Skeletal muscle tissue (tissue), 3 donors: ENCODE measurements at regions not wholly inside any gene's neighbourhood (a gene's known extent, or its start where the extent isn't known, plus 50 kb on each side); places are given as distances from the start of the nearest gene placed in this dataset.

Experiments
- H3K27ac ChIP-seq: one replicate; pipeline ENCODE4 v1.7.0; 2013; ENCODE audit warnings: mild to moderate bottlenecking, low read depth, low read length, inconsistent platforms
- H3K27me3 ChIP-seq, 3 donors: one replicate each; pipeline ENCODE4 v1.7.0; 2013; ENCODE audit warnings: low read length in 3 of 3; ENCODE audit not compliant: control insufficient read depth in 3 of 3, insufficient read depth in 3 of 3
- H3K36me3 ChIP-seq, 3 donors: one replicate each; pipeline ENCODE4 v1.7.0; 2013; ENCODE audit warnings: low read length in 3 of 3; ENCODE audit not compliant: control insufficient read depth in 3 of 3, insufficient read depth in 3 of 3
- H3K4me1 ChIP-seq, 3 donors: one replicate each; pipeline ENCODE4 v1.7.0; 2013; ENCODE audit warnings: low read length in 3 of 3, mild to moderate bottlenecking in 3 of 3; ENCODE audit not compliant: control insufficient read depth in 3 of 3, insufficient read depth in 3 of 3
- H3K4me3 ChIP-seq, 3 donors: one replicate each; pipeline ENCODE4 v1.7.0; 2013; ENCODE audit warnings: low read length in 3 of 3
- H3K9ac ChIP-seq, 3 donors: one replicate each; pipeline ENCODE4 v1.7.0; 2013; ENCODE audit warnings: low read length in 3 of 3, mild to moderate bottlenecking in 3 of 3, moderate library complexity in 2 of 3, low read depth in 1 of 3
- H3K9me3 ChIP-seq, 3 donors: one replicate each; pipeline ENCODE4 v1.7.0; 2013; ENCODE audit warnings: low read length in 3 of 3; ENCODE audit not compliant: control insufficient read depth in 3 of 3
- donor health status: Osteomylitis.

GRCh38 chr12:43132291-43132690 is 419.7 kb downstream of the ADAMTS20 start:
- Histone ChIP-seq H3K27me3 (no peaks in the 10 kb centered on the region), H3K27ac (no peak overlapping the region), H3K4me1 (no peaks in the 10 kb centered on the region), H3K9ac (no peak overlapping the region), H3K9me3 (no peaks in the 10 kb centered on the region), H3K4me3 (no peak overlapping the region), H3K36me3 (no peaks in the 10 kb centered on the region)

- Histone ChIP-seq H3K9ac (no peak overlapping the region), H3K36me3 (no peaks in the 10 kb centered on the region), H3K4me3 (no peak overlapping the region), H3K27ac (no peak overlapping the region), H3K9me3 (no peaks in the 10 kb centered on the region), H3K27me3 (no peaks in the 10 kb centered on the region), H3K4me1 (no peaks in the 10 kb centered on the region)
These were observed 420.7 kb downstream of the ADAMTS20 start for GRCh38 chr12:43131301-43131700.

GRCh38 chr12:43127886-43128549 is 424.0 kb downstream of the ADAMTS20 start:
- Histone ChIP-seq H3K27me3 (no peaks in the 10 kb centered on the region), H3K9me3 (no peaks in the 10 kb centered on the region), H3K36me3 (no peaks in the 10 kb centered on the region), H3K4me1 (no peaks in the 10 kb centered on the region), H3K4me3 (no peak overlapping the region), H3K27ac (no peak overlapping the region), H3K9ac (no peak overlapping the region)

- Histone ChIP-seq H3K9ac (no peak overlapping the region), H3K4me1 (no peaks in the 10 kb centered on the region), H3K27me3 (no peaks in the 10 kb centered on the region), H3K27ac (no peak overlapping the region), H3K4me3 (no peak overlapping the region), H3K9me3 (no peaks in the 10 kb centered on the region), H3K36me3 (no peaks in the 10 kb centered on the region)
These were observed 425.2 kb downstream of the ADAMTS20 start for GRCh38 chr12:43126652-43127375.

- Histone ChIP-seq H3K9me3 (no peaks in the 10 kb centered on the region), H3K4me1 (no peaks in the 10 kb centered on the region), H3K27me3 (no peaks in the 10 kb centered on the region), H3K36me3 (no peaks in the 10 kb centered on the region), H3K4me3 (no peak overlapping the region), H3K9ac (no peak overlapping the region), H3K27ac (no peak overlapping the region)
These were observed 428.5 kb downstream of the ADAMTS20 start for GRCh38 chr12:43123461-43123860.

GRCh38 chr12:43120150-43120549 is 431.9 kb downstream of the ADAMTS20 start:
- Histone ChIP-seq H3K36me3 (no peaks in the 10 kb centered on the region), H3K9ac (no peak overlapping the region), H3K27me3 (no peaks in the 10 kb centered on the region), H3K9me3 (no peaks in the 10 kb centered on the region), H3K4me3 (no peak overlapping the region), H3K4me1 (no peaks in the 10 kb centered on the region), H3K27ac (no peak overlapping the region)

GRCh38 chr12:43118881-43119280 is 433.1 kb downstream of the ADAMTS20 start:
- no peaks in the 10 kb centered on the region for H3K36me3 ChIP-seq
- H3K4me3 ChIP-seq: no peak overlapping the region

GRCh38 chr12:43118234-43118633 is 433.8 kb downstream of the ADAMTS20 start:
- no peaks in the 10 kb centered on the region for H3K4me1 ChIP-seq
- no peaks in the 10 kb centered on the region for H3K9me3 ChIP-seq
- H3K36me3 ChIP-seq: no peaks in the 10 kb centered on the region
- no peak overlapping the region for H3K4me3 ChIP-seq
- H3K9ac ChIP-seq: no peak overlapping the region
- H3K27ac ChIP-seq: no peak overlapping the region
- no peaks in the 10 kb centered on the region for H3K27me3 ChIP-seq

More at GRCh38 chr12:43118881-43119280, 433.1 kb downstream of the ADAMTS20 start:
- Histone ChIP-seq H3K27ac (no peak overlapping the region), H3K9me3 (no peaks in the 10 kb centered on the region), H3K27me3 (no peaks in the 10 kb centered on the region), H3K4me1 (no peaks in the 10 kb centered on the region), H3K9ac (no peak overlapping the region)

GRCh38 chr12:43117226-43117930 is 434.6 kb downstream of the ADAMTS20 start:
- no peaks in the 10 kb centered on the region for H3K4me1 ChIP-seq
- H3K27me3 ChIP-seq: no peaks in the 10 kb centered on the region
- H3K9me3 ChIP-seq: no peaks in the 10 kb centered on the region
- no peak overlapping the region for H3K4me3 ChIP-seq
- H3K27ac ChIP-seq: no peak overlapping the region
- no peaks in the 10 kb centered on the region for H3K36me3 ChIP-seq
- no peak overlapping the region for H3K9ac ChIP-seq
